ENCODE measurements at regions not wholly inside any gene's neighbourhood (a gene's known extent, or its start where the extent isn't known, plus 50 kb on each side); places are given as distances from the start of the nearest gene placed in this dataset.
"Not testable (repeated sequence)": the region's sequence is repeated elsewhere in the genome, so short reads cannot be mapped to it uniquely, and the experiment has no call there.

GRCh38 chr4:99733455-99733854 lies 75.8 kb upstream of the C4orf54 start:
- not testable (repeated sequence) for TF ChIP-seq CTCF, POLR2A (IDR thresholded peaks at IDR 0.05)
